K562 (cell line): ENCODE measurements at regions not wholly inside any gene's neighbourhood (a gene's known extent, or its start where the extent isn't known, plus 50 kb on each side); places are given as distances from the start of the nearest gene placed in this dataset.

ENCODE experiments used
- ATAC-seq: fragments of 200-7000 bp; cut with Tn5 transposase; 3 replicates; pipeline ENCODE4 v1.9.1; 2020; ENCODE audit warnings: moderate library complexity
- BruUV-seq: library from RNA; stranded (reverse); fragments of 400-500 nt; replicated peaks from 2 replicates; lab custom pipeline; 2021; lab: Mats Ljungman, UMichigan
- CTCF ChIA-PET: fragments of 300-600 bp; formaldehyde crosslinking; extraction: SDS; loops from one replicate; lab custom pipeline; 2021; ENCODE audit warnings: low intra/inter-chr PET ratio; lab: Yijun Ruan, JAX
- POLR2A ChIA-PET: fragments of 300-600, 350-650 bp; sonication (Branson Sonifier 250); formaldehyde crosslinking; extraction: SDS; loops from one replicate; lab custom pipeline; 2021; ENCODE audit warnings: antibody characterized with exemption, inconsistent platforms; lab: Yijun Ruan, JAX
- DNase-seq, 4 experiments: peaks; one replicate each; pipeline versions ENCODE4 v3.0.0 to v3.0.0-alpha.2; 2011 to 2018; ENCODE audit warnings: low spot score in 3 of 4, mixed read lengths in 3 of 4; ENCODE audit errors: extremely low read depth in 1 of 4
- FAIRE-seq: peaks from 2 replicates; lab custom pipeline; 2011; peaks lifted over from hg19 to GRCh38; lab: Jason Lieb, UNC
- H2AFZ ChIP-seq: 2 replicates; pipeline ENCODE4 v1.6.0; 2011; ENCODE audit warnings: low read depth, low read length, control low read depth, inconsistent platforms
- H3K27ac ChIP-seq: fragments of 200-600 bp; 3 replicates; pipeline ENCODE4 v1.8.0; 2011; ENCODE audit warnings: low read depth, mild to moderate bottlenecking, control low read depth, inconsistent platforms, low read length, moderate library complexity, mixed read lengths; ENCODE audit errors: extremely low read depth
- H3K27me3 ChIP-seq, 2 experiments: fragments of 300-600 bp in 1 of 2; 2 replicates in 1 of 2; 3 replicates in 1 of 2; pipeline versions ENCODE4 v1.6.0 to v1.8.0; 2011; ENCODE audit warnings: inconsistent platforms in 2 of 2, low read length in 2 of 2, mild to moderate bottlenecking in 1 of 2, mixed read lengths in 1 of 2, moderate library complexity in 1 of 2; ENCODE audit not compliant: control insufficient read depth in 2 of 2, insufficient read depth in 2 of 2
- H3K36me3 ChIP-seq: fragments of 300-600 bp; 3 replicates; pipeline ENCODE4 v1.8.0; 2011; ENCODE audit warnings: mild to moderate bottlenecking, low read length, inconsistent platforms; ENCODE audit not compliant: control insufficient read depth, insufficient read depth
- H3K4me1 ChIP-seq, 2 experiments: fragments of 200-600 bp in 1 of 2; replicated peaks in 1 of 2; 2 replicates in 1 of 2; 3 replicates in 1 of 2; pipeline versions ENCODE4 v1.5.1 to v1.8.0; 2011; ENCODE audit warnings: inconsistent platforms in 2 of 2, low read length in 2 of 2, mild to moderate bottlenecking in 1 of 2, mixed read lengths in 1 of 2, moderate library complexity in 1 of 2; ENCODE audit not compliant: control insufficient read depth in 2 of 2, insufficient read depth in 2 of 2
- H3K4me2 ChIP-seq: 2 replicates; pipeline ENCODE4 v1.6.1; 2011; ENCODE audit warnings: low read length, control low read depth, inconsistent platforms, mixed read lengths; ENCODE audit not compliant: insufficient read depth
- H3K4me3 ChIP-seq: fragments of 200-600 bp; sonication (generic), shearing (Covaris generic); 2 replicates; pipeline ENCODE4 v1.5.1; 2016; ENCODE audit warnings: control low read depth, inconsistent platforms
- H3K79me2 ChIP-seq: fragments of 200-600 bp; 3 replicates; pipeline ENCODE4 v1.8.0; 2011; ENCODE audit warnings: low read length, inconsistent platforms; ENCODE audit not compliant: control insufficient read depth, insufficient read depth
- H3K9ac ChIP-seq, 2 experiments: 2 replicates each; pipeline versions ENCODE4 v1.6.0 to v1.6.1; 2011; ENCODE audit warnings: low read depth in 2 of 2, low read length in 2 of 2, control low read depth in 1 of 2, inconsistent platforms in 1 of 2, mild to moderate bottlenecking in 1 of 2, mixed read lengths in 1 of 2; ENCODE audit not compliant: insufficient read depth in 1 of 2
- H3K9me1 ChIP-seq: one replicate; pipeline ENCODE4 v1.6.0; 2011; ENCODE audit warnings: inconsistent platforms, mild to moderate bottlenecking, low read length, moderate library complexity; ENCODE audit not compliant: control insufficient read depth, insufficient read depth
- H3K9me3 ChIP-seq: replicated peaks from 2 replicates; pipeline ENCODE4 v1.5.1; 2011; ENCODE audit warnings: low read depth, low read length, inconsistent platforms; ENCODE audit not compliant: control insufficient read depth, insufficient read depth
- H4K20me1 ChIP-seq: replicated peaks from 2 replicates; pipeline ENCODE4 v1.6.1; 2011; ENCODE audit warnings: low read length, inconsistent platforms, mixed read lengths; ENCODE audit not compliant: control insufficient read depth, insufficient read depth
- COPS2 ChIP-seq: fragments of 450-650 bp; conservative IDR thresholded peaks from 2 replicates; pipeline ENCODE4 v1.6.1; 2016; ENCODE audit warnings: mild to moderate bottlenecking, moderate library complexity
- EWSR1 ChIP-seq: fragments of 450-650 bp; IDR thresholded peaks from 2 replicates; pipeline ENCODE4 v1.6.1; 2018; ENCODE audit warnings: borderline replicate concordance, mild to moderate bottlenecking, low read depth, moderate library complexity; ENCODE audit not compliant: partially characterized antibody
- MTA3 ChIP-seq: fragments of 450-650 bp; formaldehyde crosslinking; IDR thresholded peaks from 2 replicates; pipeline ENCODE4 v1.6.1; 2017; ENCODE audit warnings: mild to moderate bottlenecking, borderline replicate concordance
- NEUROD1 ChIP-seq: fragments of 150-350 bp; IDR thresholded peaks from 2 replicates; pipeline ENCODE4 v1.6.1; 2014; ENCODE audit warnings: borderline replicate concordance, low read length, low read depth; ENCODE audit not compliant: partially characterized antibody
- RB1 ChIP-seq: fragments of 450-650 bp; IDR thresholded peaks from 2 replicates; pipeline ENCODE4 v1.6.1; 2017; ENCODE audit warnings: low read depth, mild to moderate bottlenecking
- WGBS: fragments of 100-300 bp; shearing (Covaris generic); methylation state at CpG from one replicate; pipeline ENCODE4 v1.1.6; 2016; ENCODE audit warnings: low coverage, mixed read lengths; ENCODE audit not compliant: insufficient coverage; ENCODE audit errors: missing lambda C conversion rate; 5-methylcytosine and 5-hydroxymethylcytosine counted together
- in situ Hi-C: fragments of 300-500 bp; cut with MboI; formaldehyde crosslinking; loops from 4 replicates; pipeline ENCODE4 v1.15.0; 2018; ENCODE audit warnings: inconsistent platforms, mixed read lengths
- intact Hi-C: fragments of 100-400 bp; cut with micrococcal nuclease; formaldehyde crosslinking; loops from 2 replicates; pipeline ENCODE4 v1.14.2; 2022
- TF ChIP-seq, protein P1 (sequence below), 3 experiments: fragments of 200-800 bp in 1 of 3; fragments of 250-450 bp in 1 of 3; fragments of 450-650 bp in 1 of 3; sonication (Bioruptor Pico) in 1 of 3; sonication (Bioruptor generic) in 1 of 3; formaldehyde crosslinking in 1 of 3; IDR thresholded peaks; 2 replicates each; pipeline versions ENCODE4 v1.6.1 to v1.8.0; 2016 to 2022; ENCODE audit warnings: mild to moderate bottlenecking in 2 of 3, missing genetic modification characterization in 2 of 3, missing compliant biosample characterization in 1 of 3, moderate library complexity in 1 of 3

DNA sequence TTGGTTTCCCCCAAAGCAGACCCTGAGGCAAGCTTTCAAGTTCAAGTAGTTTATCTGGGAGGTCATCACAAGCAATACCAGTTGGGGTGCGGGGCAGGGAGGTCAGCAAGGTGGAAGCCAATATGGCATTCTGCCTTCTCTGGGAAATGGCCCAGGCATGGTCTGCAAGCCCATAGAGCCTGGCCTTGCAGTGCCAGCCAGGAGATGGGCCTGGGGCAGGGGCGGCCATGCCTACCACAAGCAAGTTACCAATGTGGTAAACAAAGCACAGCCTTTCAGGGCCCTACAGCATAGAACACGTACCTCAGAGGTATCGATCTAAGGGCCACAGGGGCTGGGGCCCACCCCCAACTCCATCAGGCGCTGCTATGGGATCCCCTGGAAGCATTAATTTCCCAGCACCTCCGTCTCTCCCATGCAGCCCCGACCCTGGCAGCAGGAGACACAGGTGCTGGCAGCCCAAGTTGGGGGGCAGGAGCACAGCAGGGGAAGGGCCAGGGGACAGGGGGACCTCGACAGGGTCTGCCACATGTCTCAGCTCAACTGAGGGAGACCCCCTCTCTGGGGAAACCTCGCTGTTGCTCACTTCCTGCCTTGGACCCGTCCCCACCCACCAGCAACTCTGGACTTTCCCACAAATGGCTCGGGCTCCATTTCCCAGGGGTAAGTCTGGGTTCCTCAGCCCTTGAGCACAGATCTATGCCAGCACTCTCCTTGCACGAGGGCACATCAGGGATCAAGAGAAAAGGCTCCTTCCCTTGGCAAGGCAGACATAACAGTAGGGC lies 369.0 kb downstream of the PREX1 start:
- H4K20me1 ChIP-seq, result peaks cover 4% of the 10 kb centered on the region; the same call in 1 of the 2 replicates
- TF ChIP-seq RB1 (no peak), NEUROD1 (no peak), COPS2 (no peak), EWSR1 (no peak), MTA3 (no peak)
- TF ChIP-seq, protein P1, sequence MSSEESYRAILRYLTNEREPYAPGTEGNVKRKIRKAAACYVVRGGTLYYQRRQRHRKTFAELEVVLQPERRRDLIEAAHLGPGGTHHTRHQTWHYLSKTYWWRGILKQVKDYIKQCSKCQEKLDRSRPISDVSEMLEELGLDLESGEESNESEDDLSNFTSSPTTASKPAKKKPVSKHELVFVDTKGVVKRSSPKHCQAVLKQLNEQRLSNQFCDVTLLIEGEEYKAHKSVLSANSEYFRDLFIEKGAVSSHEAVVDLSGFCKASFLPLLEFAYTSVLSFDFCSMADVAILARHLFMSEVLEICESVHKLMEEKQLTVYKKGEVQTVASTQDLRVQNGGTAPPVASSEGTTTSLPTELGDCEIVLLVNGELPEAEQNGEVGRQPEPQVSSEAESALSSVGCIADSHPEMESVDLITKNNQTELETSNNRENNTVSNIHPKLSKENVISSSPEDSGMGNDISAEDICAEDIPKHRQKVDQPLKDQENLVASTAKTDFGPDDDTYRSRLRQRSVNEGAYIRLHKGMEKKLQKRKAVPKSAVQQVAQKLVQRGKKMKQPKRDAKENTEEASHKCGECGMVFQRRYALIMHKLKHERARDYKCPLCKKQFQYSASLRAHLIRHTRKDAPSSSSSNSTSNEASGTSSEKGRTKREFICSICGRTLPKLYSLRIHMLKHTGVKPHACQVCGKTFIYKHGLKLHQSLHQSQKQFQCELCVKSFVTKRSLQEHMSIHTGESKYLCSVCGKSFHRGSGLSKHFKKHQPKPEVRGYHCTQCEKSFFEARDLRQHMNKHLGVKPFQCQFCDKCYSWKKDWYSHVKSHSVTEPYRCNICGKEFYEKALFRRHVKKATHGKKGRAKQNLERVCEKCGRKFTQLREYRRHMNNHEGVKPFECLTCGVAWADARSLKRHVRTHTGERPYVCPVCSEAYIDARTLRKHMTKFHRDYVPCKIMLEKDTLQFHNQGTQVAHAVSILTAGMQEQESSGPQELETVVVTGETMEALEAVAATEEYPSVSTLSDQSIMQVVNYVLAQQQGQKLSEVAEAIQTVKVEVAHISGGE (CRISPR knock-in tag; IDR thresholded peaks at IDR 0.05), result peak in 1 of 3 experiments; percentile 7; a peak in 1 of 6 replicates
- H3K9me3 ChIP-seq, result no peaks in the 10 kb centered on the region
- no peaks in the 10 kb centered on the region for H3K79me2 ChIP-seq
- no peak overlapping the region for H3K4me3 ChIP-seq
- H3K36me3 ChIP-seq, result no peaks in the 10 kb centered on the region
- no peak overlapping the region for H2AFZ ChIP-seq
- in situ Hi-C loops, result no loop called here
- ATAC-seq (no peak), DNase-seq (no peak), FAIRE-seq (no peak)
- BruUV-seq, result no TSS peak
- no peaks in the 10 kb centered on the region for H3K9me1 ChIP-seq
- POLR2A ChIA-PET, result no interaction called here
- no peaks in the 10 kb centered on the region for H3K4me1 ChIP-seq
- H3K27ac ChIP-seq, result no peak overlapping the region
- WGBS, result 0% methylated on average over 9 of the region's 12 CpGs
- intact Hi-C loops, result no loop called here
- H3K4me2 ChIP-seq, result no peak overlapping the region
- CTCF ChIA-PET, result no interaction called here
- peaks cover 3 to 69% of the 10 kb centered on the region in 2 experiments; a peak in 3 of 5 replicates for H3K27me3 ChIP-seq
- no peak overlapping the region for H3K9ac ChIP-seq
